Body of pancreas (tissue), 4 donors: ENCODE measurements at regions not wholly inside any gene's neighbourhood (a gene's known extent, or its start where the extent isn't known, plus 50 kb on each side); places are given as distances from the start of the nearest gene placed in this dataset.

ENCODE experiments used
- CTCF ChIP-seq, 7 experiments: fragments of 450-650 bp in 4 of 7; fragments of 200-600 bp in 3 of 7; sonication (generic) in 3 of 7; IDR thresholded peaks; one replicate each; pipeline ENCODE4 v1.5.1; 2016 to 2019; ENCODE audit warnings: antibody characterized with exemption in 7 of 7
- POLR2A ChIP-seq, 3 donors: fragments of 450-650 bp; IDR thresholded peaks; one replicate each; pipeline ENCODE4 v1.6.1; 2016; ENCODE audit warnings: antibody characterized with exemption in 3 of 3, mild to moderate bottlenecking in 2 of 3

GRCh38 chr10:8260645-8261044, 206.2 kb downstream of the GATA3 start:
- TF ChIP-seq CTCF (IDR thresholded peaks at IDR 0.05) (no peak), POLR2A (IDR thresholded peaks at IDR 0.05) (no peak)
